ENCODE measurements at regions not wholly inside any gene's neighbourhood (a gene's known extent, or its start where the extent isn't known, plus 50 kb on each side); places are given as distances from the start of the nearest gene placed in this dataset.

- DNase-seq (ENCODE audit: extremely low spot score), result no peak
- CTCF ChIA-PET, result interaction anchor here (1.0 kb wide), 1 partner anchor 9 kb away, joined by 3 read pairs; no protein-coding TSS in a partner anchor
- TF ChIP-seq CTCF (IDR thresholded peaks at IDR 0.05; ENCODE audit: control extremely low read depth, extremely low read depth, low read depth, missing control alignments), result no peak
- POLR2A ChIA-PET, result no interaction called here
Measured at GRCh38 chr6:80939898-80940297, 812.6 kb downstream of the TENT5A start.

DNA sequence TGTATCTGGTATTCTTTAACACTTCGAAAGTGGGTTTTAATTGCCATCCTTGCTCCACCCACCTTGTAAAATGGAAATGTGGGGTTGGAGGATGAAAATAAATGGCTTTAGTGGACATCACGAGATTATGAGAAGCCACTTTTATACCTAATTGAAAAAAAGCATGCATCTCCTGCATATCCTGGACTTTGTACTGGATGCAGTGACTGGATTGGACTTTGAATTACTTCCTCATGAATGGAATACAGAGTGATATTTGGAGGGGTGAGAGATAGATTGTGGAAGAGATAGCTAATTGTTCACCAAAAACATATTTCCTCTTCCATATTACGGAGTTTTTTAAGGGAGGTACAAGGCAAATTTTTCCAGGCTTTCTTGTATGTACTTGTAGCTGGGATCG lies 813.0 kb downstream of the TENT5A start:
- TF ChIP-seq CTCF (IDR thresholded peaks at IDR 0.05; ENCODE audit: control extremely low read depth, extremely low read depth, low read depth, missing control alignments), result no peak
- POLR2A ChIA-PET, result no interaction called here
- no peak for DNase-seq (ENCODE audit: extremely low spot score)
- CTCF ChIA-PET, result no interaction called here

DNA sequence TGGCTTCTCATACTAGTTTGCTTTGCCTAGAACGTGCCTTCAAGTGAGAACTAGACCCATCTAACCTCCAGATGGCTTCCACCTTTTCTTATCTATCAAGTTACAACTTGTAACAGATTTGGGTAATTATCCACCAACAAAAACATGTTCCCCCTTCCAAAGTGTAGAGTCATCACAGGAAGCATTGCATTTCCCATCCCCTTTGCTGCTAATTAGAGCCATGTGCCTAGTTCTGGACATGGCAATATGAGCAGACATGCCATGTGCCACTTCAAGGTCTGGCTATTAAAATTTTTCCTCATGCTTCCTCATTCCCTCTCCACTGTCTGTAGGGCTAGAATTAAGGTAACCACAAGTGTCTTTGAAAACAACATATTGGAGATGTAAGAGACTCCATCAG lies 814.4 kb downstream of the TENT5A start:
- DNase-seq (ENCODE audit: extremely low spot score), result no peak
- no peak for TF ChIP-seq CTCF (IDR thresholded peaks at IDR 0.05; ENCODE audit: control extremely low read depth, extremely low read depth, low read depth, missing control alignments)
- ChIA-PET POLR2A (no interaction called here), CTCF (no interaction called here)

- ChIA-PET CTCF (no interaction called here), POLR2A (no interaction called here)
- TF ChIP-seq CTCF (IDR thresholded peaks at IDR 0.05; ENCODE audit: control extremely low read depth, extremely low read depth, low read depth, missing control alignments), result no peak
- no peak for DNase-seq (ENCODE audit: extremely low spot score)
Measured at GRCh38 chr6:80932359-80932758, 820.1 kb downstream of the TENT5A start.

- no peak for DNase-seq (ENCODE audit: extremely low spot score)
- ChIA-PET POLR2A (no interaction called here), CTCF (no interaction called here)
- TF ChIP-seq CTCF (IDR thresholded peaks at IDR 0.05; ENCODE audit: control extremely low read depth, extremely low read depth, low read depth, missing control alignments), result no peak
Measured at GRCh38 chr6:80930376-80930775, 822.1 kb downstream of the TENT5A start.

DNA sequence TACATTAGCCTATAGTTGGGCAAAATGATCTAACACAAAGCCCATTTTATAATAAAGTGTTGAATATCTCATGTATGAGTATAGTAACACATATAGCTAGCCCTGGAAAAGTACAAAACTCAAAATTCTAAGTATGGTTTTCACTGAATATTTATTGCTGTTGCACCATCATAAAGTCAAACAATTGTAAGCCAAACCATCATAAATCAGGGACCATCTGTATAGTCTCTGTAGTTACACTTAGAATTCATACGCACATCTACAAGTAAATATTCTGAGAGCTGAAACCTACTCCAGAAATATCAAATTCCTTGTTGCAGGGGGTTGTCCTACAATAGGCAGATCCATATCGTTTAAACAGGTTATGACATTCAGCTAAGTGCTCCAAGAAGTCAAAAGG lies 817.3 kb downstream of the BCKDHB start:
- ChIA-PET POLR2A (no interaction called here), CTCF (interaction anchor here (1.5 kb wide), 1 partner anchor 15 kb away, joined by 5 read pairs; no protein-coding TSS in a partner anchor)
- no peak for TF ChIP-seq CTCF (IDR thresholded peaks at IDR 0.05; ENCODE audit: control extremely low read depth, extremely low read depth, low read depth, missing control alignments)
- DNase-seq (ENCODE audit: extremely low spot score), result no peak

- TF ChIP-seq CTCF (IDR thresholded peaks at IDR 0.05; ENCODE audit: control extremely low read depth, extremely low read depth, low read depth, missing control alignments), result no peak
- POLR2A ChIA-PET, result no interaction called here
- DNase-seq (ENCODE audit: extremely low spot score), result no peak
- CTCF ChIA-PET, result interaction anchor here (1.1 to 1.5 kb wide), 2 partner anchors 14 to 26 kb away, joined by 3 to 5 read pairs; no protein-coding TSS in a partner anchor
Measured at GRCh38 chr6:80922916-80923455, 816.5 kb downstream of the BCKDHB start.

All from GM10248 (cell line).